ENCODE measurements at regions not wholly inside any gene's neighbourhood (a gene's known extent, or its start where the extent isn't known, plus 50 kb on each side); places are given as distances from the start of the nearest gene placed in this dataset.

DNA sequence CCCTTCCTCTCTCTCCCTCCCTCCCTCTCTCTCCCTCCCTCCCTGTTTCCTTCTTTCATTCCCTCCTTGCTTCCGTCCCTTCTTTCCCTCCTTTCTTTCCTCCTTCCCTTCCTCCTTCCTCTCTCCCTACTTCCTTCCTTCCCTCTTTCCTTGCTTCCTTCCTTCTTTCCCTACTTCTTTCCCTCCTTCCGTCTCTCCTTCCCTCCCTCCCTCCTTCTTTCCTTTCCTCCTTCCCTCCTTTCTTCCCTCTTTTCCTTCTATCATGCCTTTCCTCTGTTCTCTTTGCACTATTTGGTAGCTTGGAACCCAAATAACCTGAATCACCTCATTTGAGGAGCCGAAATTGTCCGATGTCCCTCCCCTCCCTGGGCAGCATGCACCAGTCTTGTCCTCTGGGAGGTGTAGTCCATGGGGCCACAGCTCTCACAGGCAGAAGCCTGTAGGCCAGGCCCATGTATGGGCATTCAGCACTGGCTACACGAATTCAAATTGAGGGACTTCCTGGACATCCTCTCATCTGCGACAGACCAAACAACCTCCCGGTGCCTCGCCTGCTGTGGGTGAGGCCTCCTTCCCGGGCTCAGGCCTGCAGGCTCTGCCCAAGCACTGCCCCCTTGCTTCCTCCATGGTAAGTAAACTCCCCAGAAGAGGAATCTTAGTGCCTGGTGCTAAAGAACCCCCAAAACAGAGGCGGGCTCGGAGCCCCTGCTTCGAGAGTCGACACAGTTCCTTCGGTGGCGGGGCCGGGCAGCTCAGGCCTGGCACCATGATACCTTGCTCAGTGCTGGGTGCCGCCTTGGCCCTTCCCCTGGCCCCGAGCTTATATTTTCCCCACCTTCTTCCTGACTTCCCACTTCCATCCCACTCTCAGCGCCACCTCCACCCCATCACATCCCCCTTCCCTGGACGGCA lies 454.1 kb upstream of the CADM1 start:
- no peaks in the 10 kb centered on the region for H3K4me1 ChIP-seq (ENCODE audit: control insufficient read depth, insufficient read depth, low read length)
- 88% methylated on average over 18 of the region's 20 CpGs for WGBS (ENCODE audit: insufficient coverage)
- intact Hi-C loops (cut with micrococcal nuclease) = no loop called here
- DNase-seq (no peak), ATAC-seq (no peak)
- Mint-ChIP-seq H3K4me1 (no peaks in the 10 kb centered on the region), H3K36me3 (no peaks in the 10 kb centered on the region), H3K4me3 (no peak overlapping the region), H3K9me3 (no peaks in the 10 kb centered on the region), H3K27ac (no peak overlapping the region), H3K27me3 (ENCODE audit: low read depth in 2 of 2) (peaks cover 14% of the 10 kb centered on the region in 2 donors)
- no peaks in the 10 kb centered on the region for H3K27me3 ChIP-seq (ENCODE audit: control insufficient read depth, insufficient read depth, low read length)
- no peak overlapping the region for H3K4me3 ChIP-seq (ENCODE audit: low read length)
- no peak overlapping the region for H3K27ac ChIP-seq (ENCODE audit: low read length)
- H3K9me3 ChIP-seq (ENCODE audit: control insufficient read depth, insufficient read depth, low read length) = no peaks in the 10 kb centered on the region
- H3K36me3 ChIP-seq (ENCODE audit: control insufficient read depth, insufficient read depth, low read length) = no peaks in the 10 kb centered on the region
- TF ChIP-seq CTCF (IDR thresholded peaks at IDR 0.05) = no peak

- no peak for TF ChIP-seq CTCF (IDR thresholded peaks at IDR 0.05)
- Mint-ChIP-seq H3K36me3 (no peaks in the 10 kb centered on the region), H3K27ac (no peak overlapping the region), H3K9me3 (peaks cover under 1 to 5% of the 10 kb centered on the region in 2 donors), H3K27me3 (ENCODE audit: low read depth in 2 of 2) (peaks cover 14% of the 10 kb centered on the region in 2 donors), H3K4me1 (no peaks in the 10 kb centered on the region), H3K4me3 (no peak overlapping the region)
- H3K27ac ChIP-seq (ENCODE audit: low read length) = no peak overlapping the region
- H3K9me3 ChIP-seq (ENCODE audit: control insufficient read depth, insufficient read depth, low read length) = no peaks in the 10 kb centered on the region
- DNase-seq = no peak
- WGBS (ENCODE audit: insufficient coverage) = 93% methylated on average over 2 of the region's 2 CpGs
- no peak for ATAC-seq
- intact Hi-C loops (cut with micrococcal nuclease) = no loop called here
- H3K4me3 ChIP-seq (ENCODE audit: low read length) = no peak overlapping the region
- no peaks in the 10 kb centered on the region for H3K27me3 ChIP-seq (ENCODE audit: control insufficient read depth, insufficient read depth, low read length)
- no peaks in the 10 kb centered on the region for H3K36me3 ChIP-seq (ENCODE audit: control insufficient read depth, insufficient read depth, low read length)
- no peaks in the 10 kb centered on the region for H3K4me1 ChIP-seq (ENCODE audit: control insufficient read depth, insufficient read depth, low read length)
Observed at GRCh38 chr11:115955803-115956202, 451.6 kb upstream of the CADM1 start.

- Mint-ChIP-seq H3K27ac (no peak overlapping the region), H3K4me3 (no peak overlapping the region), H3K27me3 (ENCODE audit: low read depth in 2 of 2) (no peaks in the 10 kb centered on the region), H3K4me1 (no peaks in the 10 kb centered on the region), H3K36me3 (no peaks in the 10 kb centered on the region), H3K9me3 (peaks cover 10% of the 10 kb centered on the region in 2 donors)
- TF ChIP-seq CTCF (IDR thresholded peaks at IDR 0.05) = no peak
- DNase-seq (no peak), ATAC-seq (no peak)
- H3K4me1 ChIP-seq (ENCODE audit: control insufficient read depth, insufficient read depth, low read length) = no peaks in the 10 kb centered on the region
- no peaks in the 10 kb centered on the region for H3K36me3 ChIP-seq (ENCODE audit: control insufficient read depth, insufficient read depth, low read length)
- H3K27ac ChIP-seq (ENCODE audit: low read length) = no peak overlapping the region
- 86% methylated on average over 1 of the region's 2 CpGs for WGBS (ENCODE audit: insufficient coverage)
- H3K9me3 ChIP-seq (ENCODE audit: control insufficient read depth, insufficient read depth, low read length) = peaks cover 6% of the 10 kb centered on the region
- H3K27me3 ChIP-seq (ENCODE audit: control insufficient read depth, insufficient read depth, low read length) = no peaks in the 10 kb centered on the region
- intact Hi-C loops (cut with micrococcal nuclease) = no loop called here
- H3K4me3 ChIP-seq (ENCODE audit: low read length) = no peak overlapping the region
Observed at GRCh38 chr11:115950660-115951059, 446.4 kb upstream of the CADM1 start.
